Stimulated activated naive CD4-positive, alpha-beta T cell treated with Interleukin-2 at 50 U/mL for 16 hours (primary cell): ENCODE measurements at regions not wholly inside any gene's neighbourhood (a gene's known extent, or its start where the extent isn't known, plus 50 kb on each side); places are given as distances from the start of the nearest gene placed in this dataset.
"Not testable (repeated sequence)": the region's sequence is repeated elsewhere in the genome, so short reads cannot be mapped to it uniquely, and the experiment has no call there.

Experiments
- DNase-seq: peaks from one replicate; lab custom pipeline; 2025; lab: John Stamatoyannopoulos, UW

- DNase-seq, result no peak
These were observed 446.4 kb upstream of the CCNG1 start for GRCh38 chr5:162990856-162991497.

- DNase-seq, result no peak
These were observed 441.8 kb upstream of the CCNG1 start for GRCh38 chr5:162995568-162995967.

DNA sequence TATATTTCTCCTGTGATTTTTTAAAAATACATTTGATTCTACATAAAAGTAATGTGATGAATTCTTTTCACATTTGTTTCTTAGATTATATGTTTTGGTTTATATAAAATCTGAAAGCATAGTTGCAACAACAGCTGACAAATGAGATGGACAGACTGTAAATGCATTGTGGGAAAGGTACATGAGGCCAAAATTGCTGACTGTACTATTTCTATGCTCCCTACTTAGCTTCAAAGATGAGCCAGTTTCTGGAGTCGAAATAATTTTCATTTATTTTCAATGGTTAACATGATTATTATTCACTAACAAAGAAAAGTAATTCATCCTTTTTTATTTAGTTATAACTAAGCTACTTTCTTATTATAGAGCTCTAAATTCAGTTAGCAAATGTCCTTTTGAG is 441.3 kb upstream of the CCNG1 start:
- DNase-seq, result no peak

GRCh38 chr5:163005949-163006348 is 431.4 kb upstream of the CCNG1 start:
- no peak for DNase-seq

DNA sequence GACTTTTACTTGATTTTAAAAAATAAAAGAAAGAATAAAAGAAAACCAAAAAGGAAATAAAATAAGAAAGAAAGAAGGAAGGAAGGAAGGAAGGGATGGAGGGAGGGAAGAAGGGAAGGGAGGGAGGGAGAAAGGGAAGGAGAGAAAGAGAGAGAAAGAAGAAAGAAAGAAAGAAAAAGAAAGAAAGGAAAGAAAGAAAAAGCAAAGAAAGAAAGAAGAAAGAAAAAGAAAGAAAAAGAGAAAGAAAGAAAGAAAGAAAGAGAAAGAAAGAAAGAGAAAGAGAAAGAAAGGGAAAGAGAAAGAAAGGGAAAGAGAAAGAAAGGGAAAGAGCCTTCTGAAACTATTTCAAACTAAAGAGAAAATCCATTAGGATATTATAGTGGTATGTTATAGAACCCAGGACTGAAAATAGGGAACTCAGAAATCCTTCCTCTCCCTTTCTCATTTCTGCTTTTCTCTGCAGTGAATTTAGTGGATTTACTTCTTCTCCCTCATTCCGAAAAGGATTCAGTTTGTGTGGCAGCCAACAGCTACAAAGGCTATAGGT is 414.7 kb upstream of the CCNG1 start:
- no peak for DNase-seq

DNA sequence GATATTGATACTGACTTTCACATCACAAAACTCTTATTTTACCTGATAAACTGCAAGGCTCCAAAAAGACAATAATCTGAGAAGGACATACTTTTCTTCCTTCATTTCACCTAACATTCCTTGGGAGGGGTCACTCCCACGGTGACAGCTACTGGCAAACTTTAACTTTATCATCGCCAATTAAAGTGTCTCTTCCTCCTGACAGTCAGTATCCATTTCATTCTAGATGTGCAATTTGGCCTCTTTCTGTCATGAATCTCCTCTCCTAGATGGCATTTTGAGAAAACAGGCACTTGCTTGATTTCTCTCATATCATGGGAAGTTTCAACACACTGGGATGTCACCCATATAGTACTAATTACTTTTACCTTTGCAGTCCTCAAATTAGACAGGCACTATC is 413.5 kb upstream of the CCNG1 start:
- no peak for DNase-seq

DNA sequence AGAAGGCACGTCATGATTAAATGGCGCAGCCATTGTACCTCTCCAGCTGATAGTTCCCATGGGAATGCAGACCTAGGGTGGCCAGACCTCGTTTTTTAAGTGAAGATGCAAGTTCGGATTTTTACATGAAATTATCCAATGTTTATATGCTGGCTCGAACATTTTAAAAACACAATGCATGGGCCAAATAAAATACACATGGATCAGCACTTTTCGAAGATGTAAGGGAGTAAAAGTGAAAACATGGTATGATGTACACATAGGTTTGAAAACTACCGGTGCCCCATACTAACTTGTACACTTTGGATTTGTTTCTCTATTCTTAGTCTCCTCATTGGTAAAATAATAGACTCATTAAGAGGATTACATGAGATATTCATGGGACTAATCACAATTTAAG is 412.5 kb upstream of the CCNG1 start:
- no peak for DNase-seq

GRCh38 chr5:163033656-163034055 is 403.7 kb upstream of the CCNG1 start:
- no peak for DNase-seq

DNA sequence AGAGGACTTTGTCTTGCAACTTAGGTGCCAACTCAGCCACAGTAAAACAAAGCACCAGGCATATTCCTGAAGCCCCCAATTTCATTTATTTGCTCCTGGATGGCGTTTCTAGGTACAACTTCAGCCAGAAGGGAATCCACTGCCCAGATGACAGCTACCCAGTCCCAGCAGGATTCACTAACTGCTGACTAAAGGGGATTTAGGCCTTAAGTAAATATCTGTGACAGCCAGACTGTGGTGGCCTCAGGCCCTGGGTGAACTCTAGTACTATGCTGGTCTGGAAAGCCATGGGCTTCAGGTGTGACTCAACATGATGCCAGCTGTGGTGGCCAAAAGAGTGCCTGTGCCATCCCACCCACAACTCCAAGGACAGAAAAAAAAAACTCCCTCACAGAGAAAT is 396.1 kb upstream of the CCNG1 start:
- DNase-seq, result no peak

GRCh38 chr5:163079618-163080017 is 357.8 kb upstream of the CCNG1 start:
- DNase-seq, result no peak

DNA sequence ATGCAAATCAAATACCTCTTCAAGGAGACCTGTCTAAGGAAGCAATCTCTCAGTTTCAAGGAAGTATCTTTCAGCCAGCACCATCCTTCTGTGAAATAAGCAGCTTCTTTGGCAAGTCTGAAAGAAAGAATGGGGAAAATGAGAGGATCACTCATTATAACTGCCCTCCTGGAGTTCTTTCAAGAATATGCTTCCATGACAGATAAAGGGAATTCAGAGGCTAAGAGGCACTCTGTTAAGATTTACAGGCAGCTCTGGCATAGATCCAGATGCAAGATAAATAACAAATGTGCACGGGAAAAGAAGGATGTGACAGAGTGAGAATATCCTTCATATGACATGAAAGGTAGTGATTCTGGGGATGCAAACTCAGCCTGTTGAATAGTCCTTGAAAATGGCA is 348.2 kb upstream of the CCNG1 start:
- no peak for DNase-seq

GRCh38 chr5:163089926-163090325 is 347.5 kb upstream of the CCNG1 start:
- no peak for DNase-seq

DNA sequence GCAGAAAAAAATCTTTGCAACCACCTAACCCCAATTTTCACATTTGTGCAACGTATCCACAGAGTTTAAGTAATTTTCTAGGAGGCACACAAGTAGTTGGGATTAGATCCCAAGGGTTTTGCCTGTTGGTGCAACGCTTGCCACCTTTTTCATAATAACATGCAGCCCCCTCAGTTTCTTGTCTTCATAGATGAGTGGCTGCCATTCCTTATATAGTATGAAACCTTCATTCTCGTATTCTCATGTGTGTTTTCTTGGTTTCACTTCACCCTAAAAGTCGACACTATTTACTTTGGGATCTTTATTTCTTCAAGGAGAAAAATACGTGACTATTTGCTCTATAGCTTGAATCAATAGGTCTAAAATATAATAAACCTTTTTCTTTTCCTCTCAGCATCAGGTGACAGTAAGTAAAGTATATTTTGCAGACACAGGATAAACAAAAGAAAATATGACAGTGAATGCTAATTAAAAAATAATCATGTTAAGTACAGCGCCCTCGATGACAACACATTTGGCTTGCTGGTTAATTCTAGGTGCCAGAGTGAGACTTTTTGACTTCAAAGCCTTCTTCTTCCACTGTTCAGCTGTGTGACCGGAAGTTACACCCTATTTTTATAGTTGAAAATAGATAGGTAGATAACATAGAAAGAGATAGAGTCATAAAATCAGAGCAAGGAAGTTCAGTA is 342.8 kb upstream of the CCNG1 start:
- DNase-seq, result no peak

DNA sequence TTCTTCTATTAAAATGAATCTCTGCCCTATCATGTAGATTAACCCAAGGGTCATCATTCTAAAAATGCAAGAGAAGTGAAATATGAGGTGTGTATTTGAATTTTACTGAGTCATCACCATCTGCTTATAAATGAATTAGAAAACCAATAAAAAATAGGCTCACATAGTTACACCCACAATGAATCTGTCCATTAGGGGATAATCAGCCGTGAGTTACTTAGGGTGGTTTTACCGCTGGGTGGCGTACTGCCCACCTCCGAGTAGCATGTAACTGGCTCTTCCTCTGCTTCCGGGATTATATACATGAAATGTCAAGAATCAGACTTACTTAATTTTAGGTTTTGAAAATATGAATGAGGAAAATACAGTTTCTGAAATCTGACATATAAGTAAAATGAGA is 332.9 kb upstream of the CCNG1 start:
- no peak for DNase-seq

DNA sequence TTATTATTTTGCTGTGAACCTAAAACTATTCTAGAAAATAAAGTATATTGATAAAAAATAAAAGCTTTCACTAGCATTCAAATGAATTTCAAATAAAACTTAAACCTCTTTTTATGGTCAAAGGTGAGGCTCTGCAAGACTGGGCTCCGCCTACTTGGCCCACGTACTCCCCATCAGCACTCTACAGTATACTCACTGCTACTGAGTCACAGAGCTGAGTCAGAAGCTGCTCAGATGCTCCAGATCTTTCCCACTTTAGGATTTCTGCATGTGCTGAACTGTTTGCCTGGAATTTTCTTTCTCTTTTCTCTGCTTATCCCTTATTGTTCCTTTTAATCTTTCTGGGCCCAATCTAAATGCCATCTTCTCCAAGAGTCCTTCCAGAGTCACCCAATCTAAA is 331.9 kb upstream of the CCNG1 start:
- DNase-seq, result no peak

- DNase-seq, result no peak
These were observed 331.3 kb upstream of the CCNG1 start for GRCh38 chr5:163106098-163106497.

DNA sequence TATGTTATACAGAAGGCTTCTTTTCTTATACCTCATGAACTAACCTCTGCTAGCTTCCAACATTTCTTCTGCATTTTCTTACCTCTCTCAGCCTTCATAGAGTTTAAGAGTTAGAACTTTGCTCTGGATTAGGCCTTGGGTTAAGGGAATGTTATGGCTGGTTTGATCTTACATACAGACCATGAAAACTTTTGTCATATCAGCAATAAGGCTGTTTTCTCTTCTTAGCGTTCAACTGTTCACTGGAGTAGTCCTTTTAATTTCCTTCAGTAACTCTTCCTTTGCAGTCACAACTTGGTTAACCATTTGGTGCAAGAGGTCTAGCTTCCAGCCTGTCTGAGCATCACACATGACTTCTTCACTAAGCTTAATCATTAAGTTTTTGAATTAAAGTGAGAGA is 329.0 kb upstream of the CCNG1 start:
- no peak for DNase-seq

DNA sequence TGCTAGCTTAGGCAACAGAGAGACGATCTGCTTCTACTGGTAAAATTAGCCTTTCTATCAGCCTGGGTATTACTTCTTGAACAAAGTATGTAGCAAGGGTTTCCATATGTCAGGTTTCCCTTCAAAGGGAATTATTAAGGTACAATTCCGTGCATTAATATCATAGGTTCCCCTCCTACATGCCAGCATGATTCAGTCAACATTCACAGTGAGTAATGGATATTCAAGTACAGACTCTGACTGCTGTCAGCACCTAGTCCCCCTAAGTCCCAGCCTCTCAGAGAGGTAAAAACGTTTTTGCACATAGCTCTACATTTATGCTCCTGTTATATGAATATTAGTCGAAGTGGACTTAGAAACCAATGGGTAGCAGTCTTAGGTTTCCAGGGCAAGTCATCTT is 322.4 kb upstream of the CCNG1 start:
- no peak for DNase-seq

DNA sequence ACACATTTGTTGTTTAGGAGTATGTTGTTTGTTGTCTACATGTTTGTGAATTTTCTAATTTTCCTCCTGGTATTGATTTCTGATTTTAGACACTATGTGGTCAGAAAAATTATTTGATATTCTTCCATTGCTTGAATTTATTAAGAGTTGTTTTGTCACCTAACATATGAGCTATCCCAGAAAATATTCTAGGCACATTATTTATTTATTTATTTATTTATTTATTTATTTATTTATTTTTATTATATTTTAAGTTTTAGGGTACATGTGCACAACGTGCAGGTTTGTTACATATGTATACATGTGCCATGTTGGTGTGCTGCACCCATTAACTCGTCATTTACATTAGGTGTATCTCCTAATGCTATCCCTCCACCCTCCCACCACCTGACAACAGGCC is 320.8 kb upstream of the CCNG1 start:
- DNase-seq, result not testable (repeated sequence)

DNA sequence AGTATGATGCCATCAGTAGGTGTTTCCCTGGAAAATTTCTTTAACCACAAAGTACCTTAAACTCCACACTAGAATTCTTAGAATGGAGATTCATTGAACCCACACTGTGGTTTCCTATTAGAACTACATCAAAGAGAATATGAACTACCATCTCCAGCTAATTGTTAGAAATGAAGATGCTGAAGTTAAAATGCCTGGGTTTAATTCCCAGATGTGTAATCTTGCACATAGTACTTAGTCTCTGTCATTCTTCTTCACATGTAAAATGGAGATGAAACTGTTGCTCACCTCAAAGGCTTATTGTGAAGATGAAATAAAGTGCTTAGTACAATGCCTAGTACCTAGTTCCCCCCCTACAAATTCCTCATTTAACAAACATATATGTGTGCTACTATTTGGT is 303.3 kb upstream of the CCNG1 start:
- no peak for DNase-seq

DNA sequence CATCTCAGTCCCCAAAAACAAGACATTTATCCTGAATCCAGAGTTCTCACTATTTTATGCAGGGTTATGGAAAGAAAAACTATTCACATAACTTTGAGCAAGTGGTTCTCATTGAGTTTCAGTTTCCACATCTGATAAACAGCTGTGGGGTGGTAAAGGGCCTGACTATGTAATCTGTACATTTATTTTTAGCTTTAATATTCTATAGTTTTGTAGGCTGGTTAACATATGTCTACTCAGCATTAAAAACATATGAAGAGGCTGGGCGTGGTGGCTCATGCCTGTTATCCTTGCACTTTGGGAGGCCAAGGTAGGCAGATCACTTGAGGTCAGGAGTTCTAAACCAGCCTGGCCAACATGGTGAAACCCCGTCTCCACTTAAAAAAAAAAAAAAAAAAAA is 301.5 kb upstream of the CCNG1 start:
- no peak for DNase-seq

DNA sequence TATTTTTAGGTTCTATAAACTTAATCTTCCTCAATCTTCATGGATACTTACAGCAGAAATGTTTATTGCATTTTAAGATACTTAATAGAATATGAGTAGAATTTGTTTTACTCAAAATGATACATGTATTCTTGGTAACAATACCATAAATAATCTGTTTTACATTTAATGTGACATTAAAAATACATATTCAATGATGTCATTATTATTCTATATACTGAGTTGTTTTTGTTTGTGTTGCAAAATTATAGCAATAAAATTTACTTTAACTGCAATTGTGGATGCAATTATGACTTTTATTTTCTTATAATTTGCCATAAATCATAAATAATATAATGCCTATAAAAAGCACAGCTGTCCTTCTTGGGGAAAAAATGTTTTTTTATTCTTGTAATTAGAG is 275.9 kb upstream of the CCNG1 start:
- no peak for DNase-seq

- DNase-seq, result no peak
These were observed 274.8 kb upstream of the CCNG1 start for GRCh38 chr5:163162645-163163044.

DNA sequence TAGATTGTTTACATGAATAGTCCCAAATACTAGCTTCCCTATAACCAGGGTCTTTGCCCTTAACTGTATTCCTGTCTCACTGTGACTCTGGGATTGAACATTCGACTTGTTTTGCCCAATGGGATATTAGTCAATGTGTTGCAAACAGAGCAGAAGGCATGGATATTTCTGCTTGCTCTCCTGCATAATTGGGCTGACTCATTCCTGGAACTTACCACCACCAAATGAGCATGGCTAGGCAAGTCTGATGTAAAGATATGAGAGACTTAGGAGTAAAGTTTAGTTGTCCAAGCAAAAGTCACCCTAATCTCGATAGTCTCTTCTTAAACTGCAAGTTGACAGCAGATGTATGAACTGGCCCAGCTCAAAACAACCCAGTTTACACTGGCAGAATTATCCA is 273.5 kb upstream of the CCNG1 start:
- no peak for DNase-seq
